ENCODE measurements at regions not wholly inside any gene's neighbourhood (a gene's known extent, or its start where the extent isn't known, plus 50 kb on each side); places are given as distances from the start of the nearest gene placed in this dataset.

GRCh38 chr3:106255870-106256248 is 387.0 kb upstream of the CBLB start:
- H3K36me3 ChIP-seq, result no peaks in the 10 kb centered on the region
- no peaks in the 10 kb centered on the region for H3K27me3 ChIP-seq (replicated peaks; ENCODE audit: insufficient read depth)
- ATAC-seq (ENCODE audit: insufficient number of reproducible peaks, low FRiP score, low read depth) (no peak), DNase-seq (ENCODE audit: low spot score) (no peak)
- no peak overlapping the region for H3K27ac ChIP-seq
- TF ChIP-seq, protein P1, sequence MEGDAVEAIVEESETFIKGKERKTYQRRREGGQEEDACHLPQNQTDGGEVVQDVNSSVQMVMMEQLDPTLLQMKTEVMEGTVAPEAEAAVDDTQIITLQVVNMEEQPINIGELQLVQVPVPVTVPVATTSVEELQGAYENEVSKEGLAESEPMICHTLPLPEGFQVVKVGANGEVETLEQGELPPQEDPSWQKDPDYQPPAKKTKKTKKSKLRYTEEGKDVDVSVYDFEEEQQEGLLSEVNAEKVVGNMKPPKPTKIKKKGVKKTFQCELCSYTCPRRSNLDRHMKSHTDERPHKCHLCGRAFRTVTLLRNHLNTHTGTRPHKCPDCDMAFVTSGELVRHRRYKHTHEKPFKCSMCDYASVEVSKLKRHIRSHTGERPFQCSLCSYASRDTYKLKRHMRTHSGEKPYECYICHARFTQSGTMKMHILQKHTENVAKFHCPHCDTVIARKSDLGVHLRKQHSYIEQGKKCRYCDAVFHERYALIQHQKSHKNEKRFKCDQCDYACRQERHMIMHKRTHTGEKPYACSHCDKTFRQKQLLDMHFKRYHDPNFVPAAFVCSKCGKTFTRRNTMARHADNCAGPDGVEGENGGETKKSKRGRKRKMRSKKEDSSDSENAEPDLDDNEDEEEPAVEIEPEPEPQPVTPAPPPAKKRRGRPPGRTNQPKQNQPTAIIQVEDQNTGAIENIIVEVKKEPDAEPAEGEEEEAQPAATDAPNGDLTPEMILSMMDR (IDR thresholded peaks at IDR 0.05), result no peak
- H3K4me1 ChIP-seq (ENCODE audit: control insufficient read depth in 1 of 2, low read depth in 2 of 2), result no peaks in the 10 kb centered on the region
- H3K4me3 ChIP-seq, result no peak overlapping the region
- no peaks in the 10 kb centered on the region for H3K9me3 ChIP-seq

- no peaks in the 10 kb centered on the region for H3K4me1 ChIP-seq (ENCODE audit: control insufficient read depth in 1 of 2, low read depth in 2 of 2)
- H3K4me3 ChIP-seq, result no peak overlapping the region
- TF ChIP-seq, protein P1 (IDR thresholded peaks at IDR 0.05), result no peak
- H3K9me3 ChIP-seq, result no peaks in the 10 kb centered on the region
- no peaks in the 10 kb centered on the region for H3K27me3 ChIP-seq (replicated peaks; ENCODE audit: insufficient read depth)
- DNase-seq (ENCODE audit: low spot score) (no peak), ATAC-seq (ENCODE audit: insufficient number of reproducible peaks, low FRiP score, low read depth) (no peak)
- H3K36me3 ChIP-seq, result no peaks in the 10 kb centered on the region
- H3K27ac ChIP-seq, result no peak overlapping the region
Observed at GRCh38 chr3:106256249-106256957, 387.6 kb upstream of the CBLB start.

DNA sequence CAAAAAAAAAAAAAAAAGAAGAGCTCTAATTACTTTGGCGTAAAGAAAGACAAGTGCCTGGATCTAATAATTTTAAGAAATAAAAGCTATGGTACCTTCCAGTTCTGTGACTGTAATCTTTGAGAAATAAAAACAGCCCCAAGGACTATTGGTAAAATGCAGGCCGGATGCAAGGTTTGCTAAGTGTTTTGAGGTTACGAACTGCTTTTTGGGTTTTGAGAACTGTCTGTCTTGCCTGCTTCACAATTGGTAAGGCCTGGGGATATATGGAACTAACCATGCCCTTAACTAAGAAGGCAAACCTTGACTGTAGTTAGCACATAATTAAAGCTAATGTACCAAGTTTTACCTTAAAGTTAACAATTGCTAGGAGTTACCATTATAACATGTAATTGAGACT is 388.4 kb upstream of the CBLB start:
- DNase-seq (ENCODE audit: low spot score) (no peak), ATAC-seq (ENCODE audit: insufficient number of reproducible peaks, low FRiP score, low read depth) (no peak)
- Histone ChIP-seq H3K27ac (no peak overlapping the region), H3K36me3 (no peaks in the 10 kb centered on the region), H3K4me3 (no peak overlapping the region), H3K27me3 (replicated peaks; ENCODE audit: insufficient read depth) (no peaks in the 10 kb centered on the region), H3K9me3 (no peaks in the 10 kb centered on the region), H3K4me1 (ENCODE audit: control insufficient read depth in 1 of 2, low read depth in 2 of 2) (no peaks in the 10 kb centered on the region)
- TF ChIP-seq, protein P1 (IDR thresholded peaks at IDR 0.05), result no peak

GRCh38 chr3:106261396-106261795 is 392.6 kb upstream of the CBLB start:
- Histone ChIP-seq H3K4me3 (no peak overlapping the region), H3K27ac (no peak overlapping the region), H3K4me1 (ENCODE audit: control insufficient read depth in 1 of 2, low read depth in 2 of 2) (peaks cover 2 to 8% of the 10 kb centered on the region in 2 donors), H3K36me3 (no peaks in the 10 kb centered on the region), H3K27me3 (replicated peaks; ENCODE audit: insufficient read depth) (no peaks in the 10 kb centered on the region), H3K9me3 (no peaks in the 10 kb centered on the region)
- no peak for DNase-seq (ENCODE audit: low spot score)
- TF ChIP-seq, protein P1 (IDR thresholded peaks at IDR 0.05), result no peak
- ATAC-seq (ENCODE audit: insufficient number of reproducible peaks, low FRiP score, low read depth), result no peak

- no peak for DNase-seq (ENCODE audit: low spot score)
- ATAC-seq (ENCODE audit: insufficient number of reproducible peaks, low FRiP score, low read depth), result no peak
- H3K4me1 ChIP-seq (ENCODE audit: control insufficient read depth in 1 of 2, low read depth in 2 of 2), result peaks cover 2 to 8% of the 10 kb centered on the region in 2 donors
- no peaks in the 10 kb centered on the region for H3K36me3 ChIP-seq
- H3K9me3 ChIP-seq, result no peaks in the 10 kb centered on the region
- no peak overlapping the region for H3K27ac ChIP-seq
- H3K4me3 ChIP-seq, result no peak overlapping the region
- H3K27me3 ChIP-seq (replicated peaks; ENCODE audit: insufficient read depth), result no peaks in the 10 kb centered on the region
- TF ChIP-seq, protein P1 (IDR thresholded peaks at IDR 0.05), result no peak
Observed at GRCh38 chr3:106261915-106262683, 393.3 kb upstream of the CBLB start.
